Endothelial cell (in vitro differentiated cells): ENCODE measurements at regions not wholly inside any gene's neighbourhood (a gene's known extent, or its start where the extent isn't known, plus 50 kb on each side); places are given as distances from the start of the nearest gene placed in this dataset.

Source experiments
- DNase-seq: peaks from one replicate; pipeline ENCODE4 v3.0.0; 2021; ENCODE audit warnings: low spot score
- H3K27ac Mint-ChIP-seq: one replicate; pipeline ENCODE4 v1.8.0; 2021; ENCODE audit warnings: mixed read lengths, inconsistent platforms; ENCODE audit not compliant: unreplicated experiment
- H3K27me3 Mint-ChIP-seq: one replicate; pipeline ENCODE4 v1.8.0; 2021; ENCODE audit warnings: mild to moderate bottlenecking, moderate library complexity, mixed read lengths, inconsistent platforms; ENCODE audit not compliant: unreplicated experiment
- H3K36me3 Mint-ChIP-seq: one replicate; pipeline ENCODE4 v1.8.0; 2021; ENCODE audit warnings: mild to moderate bottlenecking, low read depth, mixed read lengths, inconsistent platforms; ENCODE audit not compliant: unreplicated experiment
- H3K4me1 Mint-ChIP-seq: one replicate; pipeline ENCODE4 v1.8.0; 2021; ENCODE audit warnings: mild to moderate bottlenecking, mixed read lengths, inconsistent platforms; ENCODE audit not compliant: unreplicated experiment
- H3K4me3 Mint-ChIP-seq: one replicate; pipeline ENCODE4 v1.8.0; 2021; ENCODE audit warnings: mild to moderate bottlenecking, mixed read lengths, inconsistent platforms; ENCODE audit not compliant: unreplicated experiment
- H3K9me3 Mint-ChIP-seq: one replicate; pipeline ENCODE4 v1.8.0; 2021; ENCODE audit warnings: mixed read lengths, inconsistent platforms; ENCODE audit not compliant: unreplicated experiment
- CTCF ChIP-seq: fragments of 200-600 bp; sonication (generic); IDR thresholded peaks from one replicate; pipeline ENCODE4 v1.5.0; 2021; ENCODE audit warnings: antibody characterized with exemption; ENCODE audit not compliant: unreplicated experiment

- no peaks in the 10 kb centered on the region for H3K4me1 Mint-ChIP-seq
- DNase-seq = no peak
- TF ChIP-seq CTCF = no peak
- H3K4me3 Mint-ChIP-seq = no peak overlapping the region
- no peaks in the 10 kb centered on the region for H3K36me3 Mint-ChIP-seq
- H3K27me3 Mint-ChIP-seq = no peaks in the 10 kb centered on the region
- H3K27ac Mint-ChIP-seq = no peak overlapping the region
- H3K9me3 Mint-ChIP-seq = no peaks in the 10 kb centered on the region
Measured at GRCh38 chr2:51424418-51424817, 392.5 kb upstream of the NRXN1 start.

- no peak for TF ChIP-seq CTCF
- Mint-ChIP-seq H3K9me3 (no peaks in the 10 kb centered on the region), H3K4me3 (no peak overlapping the region), H3K36me3 (no peaks in the 10 kb centered on the region), H3K4me1 (peaks cover 2% of the 10 kb centered on the region), H3K27me3 (no peaks in the 10 kb centered on the region), H3K27ac (no peak overlapping the region)
- DNase-seq = no peak
Measured at GRCh38 chr2:51420511-51420910, 388.6 kb upstream of the NRXN1 start.

GRCh38 chr2:51413726-51414125 is 381.8 kb upstream of the NRXN1 start:
- Mint-ChIP-seq H3K4me1 (peaks cover 5% of the 10 kb centered on the region), H3K9me3 (no peaks in the 10 kb centered on the region), H3K36me3 (no peaks in the 10 kb centered on the region), H3K4me3 (no peak overlapping the region), H3K27ac (no peak overlapping the region), H3K27me3 (no peaks in the 10 kb centered on the region)
- DNase-seq = no peak
- no peak for TF ChIP-seq CTCF

- H3K36me3 Mint-ChIP-seq = no peaks in the 10 kb centered on the region
- H3K4me3 Mint-ChIP-seq = no peak overlapping the region
- peaks cover under 1% of the 10 kb centered on the region for H3K4me1 Mint-ChIP-seq
- DNase-seq = no peak
- H3K27me3 Mint-ChIP-seq = no peaks in the 10 kb centered on the region
- no peak overlapping the region for H3K27ac Mint-ChIP-seq
- no peak for TF ChIP-seq CTCF
- H3K9me3 Mint-ChIP-seq = no peaks in the 10 kb centered on the region
Measured at GRCh38 chr2:51410331-51410730, 378.4 kb upstream of the NRXN1 start.

- Mint-ChIP-seq H3K9me3 (no peaks in the 10 kb centered on the region), H3K4me3 (no peak overlapping the region), H3K27me3 (no peaks in the 10 kb centered on the region), H3K36me3 (no peaks in the 10 kb centered on the region), H3K4me1 (no peaks in the 10 kb centered on the region), H3K27ac (no peak overlapping the region)
- TF ChIP-seq CTCF = no peak
- DNase-seq = no peak
Measured at GRCh38 chr2:51409920-51410319, 378.0 kb upstream of the NRXN1 start.
